OCI-LY1 (cell line): ENCODE measurements at regions not wholly inside any gene's neighbourhood (a gene's known extent, or its start where the extent isn't known, plus 50 kb on each side); places are given as distances from the start of the nearest gene placed in this dataset.
"Not testable (repeated sequence)": the region's sequence is repeated elsewhere in the genome, so short reads cannot be mapped to it uniquely, and the experiment has no call there.

Source experiments
- H2AFZ ChIP-seq: fragments of 200-600 bp; sonication (generic), shearing (Covaris generic); 2 replicates; pipeline ENCODE4 v1.6.0; 2014; ENCODE audit warnings: antibody characterized with exemption, mild to moderate bottlenecking, low read length
- H3F3A ChIP-seq: fragments of 200-600 bp; sonication (generic), shearing (Covaris generic); 2 replicates; pipeline ENCODE4 v1.6.0; 2014; ENCODE audit warnings: mild to moderate bottlenecking, antibody characterized with exemption, low read length, moderate library complexity; ENCODE audit not compliant: insufficient read depth
- H3K27ac ChIP-seq: fragments of 200-600 bp; sonication (generic); 2 replicates; pipeline ENCODE4 v1.5.1; 2014; ENCODE audit warnings: low read length, mixed run types, mild to moderate bottlenecking, low read depth; ENCODE audit not compliant: poor library complexity, severe bottlenecking
- H3K27me3 ChIP-seq: fragments of 200-600 bp; sonication (generic); 2 replicates; pipeline ENCODE4 v1.6.0; 2014; ENCODE audit warnings: antibody characterized with exemption, mild to moderate bottlenecking, low read length, moderate library complexity; ENCODE audit not compliant: insufficient read depth
- H3K36me3 ChIP-seq: fragments of 200-600 bp; sonication (generic); 2 replicates; pipeline ENCODE4 v1.6.1; 2014; ENCODE audit warnings: mild to moderate bottlenecking, antibody characterized with exemption, low read length, moderate library complexity, mixed read lengths; ENCODE audit not compliant: insufficient read depth
- H3K4me1 ChIP-seq: fragments of 200-600 bp; sonication (generic); 2 replicates; pipeline ENCODE4 v1.5.1; 2014; ENCODE audit warnings: mild to moderate bottlenecking, low read length, moderate library complexity; ENCODE audit not compliant: insufficient read depth, severe bottlenecking
- H3K4me2 ChIP-seq: fragments of 200-600 bp; sonication (generic), shearing (Covaris generic); 2 replicates; pipeline ENCODE4 v1.6.1; 2014; ENCODE audit warnings: low read length
- H3K4me3 ChIP-seq: fragments of 200-600 bp; sonication (generic); 2 replicates; pipeline ENCODE4 v1.5.1; 2014; ENCODE audit warnings: low read length, low read depth, mild to moderate bottlenecking, mixed read lengths; ENCODE audit not compliant: poor library complexity, severe bottlenecking
- H3K79me2 ChIP-seq: fragments of 200-600 bp; shearing (Covaris generic); 2 replicates; pipeline ENCODE4 v1.6.1; 2016; ENCODE audit warnings: mixed run types, low read length, mixed read lengths; ENCODE audit not compliant: insufficient read depth
- H3K9ac ChIP-seq: fragments of 200-600 bp; sonication (generic), shearing (Covaris generic); 2 replicates; pipeline ENCODE4 v1.6.1; 2014; ENCODE audit warnings: mild to moderate bottlenecking, low read length, mixed read lengths
- H3K9me2 ChIP-seq: fragments of 200-600 bp; sonication (generic), shearing (Covaris generic); 2 replicates; pipeline ENCODE4 v1.6.1; 2014; ENCODE audit warnings: low read depth, mild to moderate bottlenecking, low read length, mixed read lengths
- H3K9me3 ChIP-seq: fragments of 200-600 bp; shearing (Covaris generic); 2 replicates; pipeline ENCODE4 v1.6.1; 2014; ENCODE audit warnings: low read length, mixed read lengths
- H4K20me1 ChIP-seq: fragments of 200-600 bp; sonication (generic), shearing (Covaris generic); 2 replicates; pipeline ENCODE4 v1.6.0; 2016; ENCODE audit warnings: mild to moderate bottlenecking, low read length; ENCODE audit not compliant: insufficient read depth
- EZH2 ChIP-seq: fragments of 200-600 bp; sonication (generic), shearing (Covaris generic); IDR thresholded peaks from 2 replicates; pipeline ENCODE4 v1.8.0; 2017; ENCODE audit warnings: borderline replicate concordance, mixed run types, mild to moderate bottlenecking, antibody characterized with exemption, low read length, moderate library complexity, mixed read lengths
- TF ChIP-seq, protein P1 (sequence below): fragments of 200-600 bp; sonication (generic), shearing (Covaris generic); IDR thresholded peaks from 2 replicates; pipeline ENCODE4 v1.5.1; 2017; ENCODE audit warnings: mild to moderate bottlenecking, antibody characterized with exemption, low read length, moderate library complexity, mixed read lengths

DNA sequence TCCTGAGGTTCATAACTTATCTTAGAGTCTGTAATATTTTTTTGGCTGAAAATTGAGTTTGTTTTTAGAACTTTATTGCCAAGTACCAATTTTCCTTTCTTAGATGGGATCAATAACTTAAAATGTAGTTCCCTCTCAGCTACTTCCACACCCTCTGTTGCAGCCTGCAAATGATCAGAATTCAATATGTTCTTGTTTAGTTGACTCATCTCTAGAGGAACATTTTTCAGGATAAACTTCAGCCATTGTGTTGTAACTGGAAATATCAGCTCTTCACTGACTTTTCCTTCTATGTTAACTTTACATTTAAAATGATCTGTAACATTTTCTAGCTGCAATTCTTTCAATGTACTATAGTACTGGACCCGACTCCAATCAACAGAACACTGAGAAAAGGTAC is 115.7 kb downstream of the ESM1 start:
- no peak overlapping the region for H3K4me2 ChIP-seq
- no peak overlapping the region for H3K4me3 ChIP-seq
- H3K9ac ChIP-seq = no peak overlapping the region
- H3K9me3 ChIP-seq = no peaks in the 10 kb centered on the region
- H3F3A ChIP-seq = no peaks in the 10 kb centered on the region
- no peaks in the 10 kb centered on the region for H3K79me2 ChIP-seq
- no peak overlapping the region for H2AFZ ChIP-seq
- no peaks in the 10 kb centered on the region for H3K4me1 ChIP-seq
- no peaks in the 10 kb centered on the region for H4K20me1 ChIP-seq
- no peaks in the 10 kb centered on the region for H3K36me3 ChIP-seq
- no peaks in the 10 kb centered on the region for H3K27me3 ChIP-seq
- H3K9me2 ChIP-seq = no peaks in the 10 kb centered on the region
- no peak for TF ChIP-seq EZH2
- TF ChIP-seq, protein P1, sequence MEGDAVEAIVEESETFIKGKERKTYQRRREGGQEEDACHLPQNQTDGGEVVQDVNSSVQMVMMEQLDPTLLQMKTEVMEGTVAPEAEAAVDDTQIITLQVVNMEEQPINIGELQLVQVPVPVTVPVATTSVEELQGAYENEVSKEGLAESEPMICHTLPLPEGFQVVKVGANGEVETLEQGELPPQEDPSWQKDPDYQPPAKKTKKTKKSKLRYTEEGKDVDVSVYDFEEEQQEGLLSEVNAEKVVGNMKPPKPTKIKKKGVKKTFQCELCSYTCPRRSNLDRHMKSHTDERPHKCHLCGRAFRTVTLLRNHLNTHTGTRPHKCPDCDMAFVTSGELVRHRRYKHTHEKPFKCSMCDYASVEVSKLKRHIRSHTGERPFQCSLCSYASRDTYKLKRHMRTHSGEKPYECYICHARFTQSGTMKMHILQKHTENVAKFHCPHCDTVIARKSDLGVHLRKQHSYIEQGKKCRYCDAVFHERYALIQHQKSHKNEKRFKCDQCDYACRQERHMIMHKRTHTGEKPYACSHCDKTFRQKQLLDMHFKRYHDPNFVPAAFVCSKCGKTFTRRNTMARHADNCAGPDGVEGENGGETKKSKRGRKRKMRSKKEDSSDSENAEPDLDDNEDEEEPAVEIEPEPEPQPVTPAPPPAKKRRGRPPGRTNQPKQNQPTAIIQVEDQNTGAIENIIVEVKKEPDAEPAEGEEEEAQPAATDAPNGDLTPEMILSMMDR = no peak
- H3K27ac ChIP-seq = no peak overlapping the region

DNA sequence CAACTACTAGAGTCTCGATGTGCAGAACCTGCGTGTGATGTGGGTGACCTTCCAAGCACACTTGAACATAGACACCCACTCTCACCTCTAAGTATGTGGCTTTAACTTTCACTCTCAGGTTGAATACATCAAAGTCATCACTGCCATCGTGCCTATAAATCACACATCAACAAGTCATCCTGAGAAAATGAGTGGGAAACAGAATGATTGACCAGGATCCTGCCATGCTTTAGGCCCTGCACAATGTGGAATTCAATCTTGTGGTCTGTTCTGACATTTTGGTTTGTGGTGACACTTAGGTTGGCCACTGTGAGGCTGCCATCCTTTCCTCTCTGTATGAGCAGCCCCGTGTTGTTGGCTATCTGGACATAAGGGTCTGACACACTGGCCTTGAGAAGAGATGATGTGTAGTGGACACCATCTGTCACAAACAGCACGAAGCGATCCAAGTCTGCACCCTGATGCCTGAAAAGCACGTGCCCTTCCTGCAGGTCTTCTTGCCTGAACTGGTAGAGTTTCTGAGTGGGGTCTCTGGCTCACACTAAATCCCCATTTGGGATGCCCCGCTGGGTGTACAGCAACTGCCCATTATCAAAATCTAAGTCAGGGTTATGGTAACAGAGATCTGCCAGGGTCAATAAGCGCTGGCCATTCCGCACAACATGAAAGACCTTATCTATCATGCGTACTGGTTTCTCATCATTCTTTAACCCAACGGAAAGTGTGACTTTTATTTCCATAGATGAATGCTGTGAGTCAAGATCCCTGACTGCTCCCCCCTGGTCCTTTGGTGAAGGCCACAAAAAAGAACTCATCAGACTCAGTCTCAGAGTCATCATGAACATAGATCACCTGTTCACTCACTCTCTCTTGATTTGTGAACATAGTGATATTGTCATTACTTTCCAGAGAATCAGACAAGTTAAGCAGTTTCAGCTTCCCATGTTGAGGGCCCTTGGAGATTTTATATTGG is 116.6 kb downstream of the ESM1 start:
- H3K4me3 ChIP-seq = no peak overlapping the region
- H3F3A ChIP-seq = no peaks in the 10 kb centered on the region
- H4K20me1 ChIP-seq = no peaks in the 10 kb centered on the region
- H3K79me2 ChIP-seq = no peaks in the 10 kb centered on the region
- no peak overlapping the region for H3K27ac ChIP-seq
- no peaks in the 10 kb centered on the region for H3K36me3 ChIP-seq
- no peak overlapping the region for H3K4me2 ChIP-seq
- H3K9me3 ChIP-seq = no peaks in the 10 kb centered on the region
- no peak for TF ChIP-seq EZH2
- TF ChIP-seq, protein P1 = no peak
- no peak overlapping the region for H2AFZ ChIP-seq
- H3K4me1 ChIP-seq = no peaks in the 10 kb centered on the region
- H3K9me2 ChIP-seq = no peaks in the 10 kb centered on the region
- no peaks in the 10 kb centered on the region for H3K27me3 ChIP-seq
- H3K9ac ChIP-seq = no peak overlapping the region

DNA sequence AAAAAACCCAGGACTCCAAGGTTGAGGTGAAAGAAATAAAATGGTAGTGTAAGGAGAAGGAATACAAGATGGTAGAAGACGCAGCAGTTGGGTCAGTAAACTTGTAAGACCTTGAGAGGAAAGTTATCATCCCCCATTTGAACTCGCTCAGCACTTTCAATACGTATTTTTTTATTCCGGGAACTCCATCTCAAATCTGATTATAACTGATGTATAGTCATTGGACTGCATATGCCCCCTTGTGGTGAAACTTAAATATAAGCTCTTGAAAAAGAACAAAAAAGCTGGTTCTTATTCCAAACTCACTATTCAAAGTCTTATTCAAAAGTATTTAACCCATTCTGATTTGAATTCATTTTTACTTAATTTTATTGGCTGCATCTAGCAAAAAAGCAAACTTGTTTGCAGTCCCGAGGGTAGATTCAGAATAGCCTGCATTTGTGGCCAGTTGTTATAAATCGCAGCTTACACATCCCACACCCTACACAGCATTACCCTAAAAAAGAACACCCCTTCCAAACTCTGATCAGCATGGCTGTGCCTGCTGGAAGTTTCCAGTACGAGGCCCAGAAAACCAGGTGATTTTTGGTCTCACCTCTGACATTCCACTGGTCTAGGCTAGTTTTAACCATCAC is 118.0 kb downstream of the ESM1 start:
- H3K79me2 ChIP-seq = no peaks in the 10 kb centered on the region
- TF ChIP-seq, protein P1 = peak; percentile 62
- TF ChIP-seq EZH2 = no peak
- no peak overlapping the region for H3K4me3 ChIP-seq
- no peaks in the 10 kb centered on the region for H4K20me1 ChIP-seq
- no peak overlapping the region for H3K4me2 ChIP-seq
- no peaks in the 10 kb centered on the region for H3F3A ChIP-seq
- no peaks in the 10 kb centered on the region for H3K36me3 ChIP-seq
- H3K27me3 ChIP-seq = no peaks in the 10 kb centered on the region
- H3K4me1 ChIP-seq = no peaks in the 10 kb centered on the region
- no peak overlapping the region for H2AFZ ChIP-seq
- no peak overlapping the region for H3K9ac ChIP-seq
- no peaks in the 10 kb centered on the region for H3K9me2 ChIP-seq
- no peaks in the 10 kb centered on the region for H3K9me3 ChIP-seq
- no peak overlapping the region for H3K27ac ChIP-seq

DNA sequence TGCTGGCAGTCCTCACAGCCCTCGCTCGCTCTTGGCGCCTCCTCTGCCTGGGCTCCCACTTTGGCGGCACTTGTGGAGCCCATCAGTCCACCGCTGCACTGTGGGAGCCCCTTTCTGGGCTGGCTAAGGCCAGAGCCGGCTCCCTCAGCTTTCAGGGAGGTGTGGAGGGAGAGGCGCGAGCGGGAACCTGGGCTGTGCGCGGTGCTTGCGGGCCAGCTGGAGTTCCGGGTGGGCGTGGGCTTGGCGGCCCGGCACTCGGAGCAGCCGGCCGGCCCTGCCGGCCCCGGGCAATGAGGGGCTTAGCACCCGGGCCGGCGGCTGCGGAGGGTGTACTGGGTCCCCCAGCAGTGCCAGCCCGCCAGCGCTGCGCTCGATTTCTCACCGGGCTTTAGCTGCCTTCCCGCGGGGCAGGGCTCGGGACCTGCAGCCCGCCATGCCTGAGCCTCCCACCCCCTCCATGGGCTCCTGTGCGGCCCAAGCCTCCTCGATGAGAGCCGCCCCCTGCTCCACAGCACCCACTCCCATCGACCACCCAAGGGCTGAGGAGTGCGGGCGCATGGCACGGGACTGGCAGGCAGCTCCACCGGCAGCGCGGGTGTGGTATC is 120.4 kb downstream of the ESM1 start:
- not testable (repeated sequence) for H3K4me2 ChIP-seq, H3K27ac ChIP-seq, H3F3A ChIP-seq, H3K9ac ChIP-seq, H3K9me3 ChIP-seq, H3K4me3 ChIP-seq, H3K4me1 ChIP-seq, H2AFZ ChIP-seq, H3K36me3 ChIP-seq, H3K79me2 ChIP-seq, H3K9me2 ChIP-seq, H4K20me1 ChIP-seq, H3K27me3 ChIP-seq
